HepG2 (cell line): ENCODE measurements at regions not wholly inside any gene's neighbourhood (a gene's known extent, or its start where the extent isn't known, plus 50 kb on each side); places are given as distances from the start of the nearest gene placed in this dataset.

ENCODE experiments used
- AGO1 ChIP-seq: fragments of 200-400 bp; formaldehyde crosslinking; IDR thresholded peaks from 2 replicates; pipeline ENCODE4 v1.6.1; 2017; ENCODE audit warnings: mild to moderate bottlenecking, low read depth, low read length, moderate library complexity; ENCODE audit not compliant: poor library complexity, severe bottlenecking
- ARNTL ChIP-seq: sonication (generic); formaldehyde crosslinking; IDR thresholded peaks from 2 replicates; pipeline ENCODE4 v1.4.0; 2020; ENCODE audit warnings: mild to moderate bottlenecking, missing genetic modification reagents
- BRF2 ChIP-seq: sonication (generic); formaldehyde crosslinking; IDR thresholded peaks from 2 replicates; pipeline ENCODE4 v1.8.1; 2022; ENCODE audit warnings: mild to moderate bottlenecking, missing genetic modification reagents
- MED13 ChIP-seq: sonication (generic); formaldehyde crosslinking; IDR thresholded peaks from 2 replicates; pipeline ENCODE4 v1.5.0; 2020; ENCODE audit warnings: missing genetic modification reagents
- MYNN ChIP-seq: sonication (generic); formaldehyde crosslinking; IDR thresholded peaks from 2 replicates; pipeline ENCODE4 v1.4.0; 2020; ENCODE audit warnings: mild to moderate bottlenecking, low read depth, missing genetic modification reagents
- NRL ChIP-seq: sonication (generic); formaldehyde crosslinking; IDR thresholded peaks from 2 replicates; pipeline ENCODE4 v1.5.0; 2020; ENCODE audit warnings: missing genetic modification reagents, mild to moderate bottlenecking, moderate library complexity, borderline replicate concordance
- POLR2G ChIP-seq: fragments of 200-400 bp; formaldehyde crosslinking; IDR thresholded peaks from 2 replicates; pipeline ENCODE4 v1.6.1; 2018; ENCODE audit warnings: mild to moderate bottlenecking, low read depth, low read length, moderate library complexity
- RELA ChIP-seq: sonication (generic); formaldehyde crosslinking; IDR thresholded peaks from 2 replicates; pipeline ENCODE4 v1.4.0; 2020; ENCODE audit warnings: missing genetic modification reagents
- SOX13 ChIP-seq, 3 experiments: fragments of 450-650 bp in 1 of 3; sonication (generic) in 1 of 3; formaldehyde crosslinking in 1 of 3; IDR thresholded peaks in 2 of 3; conservative IDR thresholded peaks in 1 of 3; 2 replicates each; pipeline versions ENCODE4 v1.5.0 to v1.6.1; 2016 to 2020; ENCODE audit warnings: antibody characterized with exemption in 1 of 3, mild to moderate bottlenecking in 1 of 3, missing compliant biosample characterization in 1 of 3, missing genetic modification reagents in 1 of 3, moderate library complexity in 1 of 3
- ZFYVE20 ChIP-seq: sonication (generic); formaldehyde crosslinking; IDR thresholded peaks from 2 replicates; pipeline ENCODE4 v1.8.0; 2023; ENCODE audit warnings: low read depth, mild to moderate bottlenecking, moderate library complexity, missing genetic modification reagents, borderline replicate concordance
- ZNF460 ChIP-seq: sonication (generic); formaldehyde crosslinking; IDR thresholded peaks from 2 replicates; pipeline ENCODE4 v1.5.1; 2020; ENCODE audit warnings: missing genetic modification reagents, mild to moderate bottlenecking, borderline replicate concordance
- ZNF570 ChIP-seq: sonication (generic); formaldehyde crosslinking; IDR thresholded peaks from 2 replicates; pipeline ENCODE4 v1.4.0; 2020; ENCODE audit warnings: mild to moderate bottlenecking, missing genetic modification reagents, borderline replicate concordance
- TF ChIP-seq, protein P1 (sequence below): sonication (generic); formaldehyde crosslinking; IDR thresholded peaks from 2 replicates; pipeline ENCODE4 v1.4.0; 2020; ENCODE audit warnings: missing genetic modification reagents
- TF ChIP-seq, protein P2 (sequence below): sonication (generic); formaldehyde crosslinking; conservative IDR thresholded peaks from 2 replicates; pipeline ENCODE4 v1.4.0; 2020; ENCODE audit warnings: missing genetic modification reagents
- TF ChIP-seq, protein P3 (sequence below): sonication (generic); formaldehyde crosslinking; IDR thresholded peaks from 2 replicates; pipeline ENCODE4 v1.5.0; 2020; ENCODE audit warnings: mild to moderate bottlenecking, missing genetic modification reagents, borderline replicate concordance

DNA sequence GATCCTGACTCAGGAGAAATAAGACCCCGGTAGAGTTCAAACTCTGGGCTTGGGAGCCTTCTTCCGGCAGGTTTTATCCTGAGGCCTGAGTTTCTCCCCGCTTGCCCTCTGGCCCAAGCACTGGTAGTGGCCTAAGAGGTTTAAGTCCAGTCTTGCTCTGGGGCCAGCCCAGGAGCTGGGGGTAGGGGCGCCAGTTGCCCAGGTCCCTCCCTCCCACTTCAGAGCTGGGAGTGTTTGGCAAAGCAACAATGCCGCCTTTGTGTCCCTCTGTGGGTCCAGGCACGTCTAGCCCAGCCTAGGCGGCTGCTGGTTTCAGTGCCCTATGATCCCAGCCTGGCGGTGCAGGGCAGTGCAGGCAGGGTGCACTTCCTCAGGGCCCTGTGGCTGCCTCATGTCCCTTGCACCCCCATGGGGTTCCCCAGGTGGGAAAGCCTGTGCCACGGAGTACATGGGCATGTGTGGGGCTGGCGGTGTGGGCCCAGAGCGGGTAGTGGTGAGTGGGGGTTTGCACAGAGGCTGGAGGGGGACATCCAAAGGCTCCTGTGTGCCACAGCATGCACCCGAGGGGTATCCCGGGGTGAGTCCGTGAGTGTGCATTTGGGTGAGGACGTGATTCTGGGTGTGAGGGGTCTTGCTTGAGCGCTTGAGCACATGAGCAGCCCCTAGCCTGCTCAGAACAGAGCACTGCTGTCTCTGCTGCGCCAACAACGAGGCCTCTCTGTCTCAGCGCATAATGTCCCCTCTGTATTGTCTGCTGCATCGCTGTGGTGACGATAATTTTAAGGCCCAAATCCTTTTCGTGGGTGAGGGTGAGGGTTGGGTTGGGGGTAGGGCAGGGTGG, 61.7 kb upstream of the PSD2 start (continued):
- TF ChIP-seq, protein P1, sequence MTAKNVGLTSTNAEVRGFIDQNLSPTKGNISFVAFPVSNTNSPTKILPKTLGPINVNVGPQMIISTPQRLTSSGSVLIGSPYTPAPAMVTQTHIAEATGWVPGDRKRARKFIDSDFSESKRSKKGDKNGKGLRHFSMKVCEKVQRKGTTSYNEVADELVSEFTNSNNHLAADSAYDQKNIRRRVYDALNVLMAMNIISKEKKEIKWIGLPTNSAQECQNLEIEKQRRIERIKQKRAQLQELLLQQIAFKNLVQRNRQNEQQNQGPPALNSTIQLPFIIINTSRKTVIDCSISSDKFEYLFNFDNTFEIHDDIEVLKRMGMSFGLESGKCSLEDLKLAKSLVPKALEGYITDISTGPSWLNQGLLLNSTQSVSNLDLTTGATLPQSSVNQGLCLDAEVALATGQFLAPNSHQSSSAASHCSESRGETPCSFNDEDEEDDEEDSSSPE (CRISPR knock-in tag), result no peak
- TF ChIP-seq SOX13 (IDR thresholded peaks at IDR 0.05) (no peak), SOX13 (CRISPR knock-in tag; conservative IDR thresholded peaks at IDR 0.05 in 1 of 2, IDR thresholded peaks at IDR 0.05 in 1 of 2) (peak in 1 of 2 experiments; percentile 86; a peak in 2 of 4 replicates), RELA (CRISPR knock-in tag) (no peak), BRF2 (peak; percentile 90; the same call in 1 of the 2 replicates), NRL (CRISPR knock-in tag) (peak; percentile 8; the same call in 1 of the 2 replicates), ZNF460 (no peak; the same call in 1 of the 2 replicates), MYNN (no peak), ARNTL (peak; percentile 66; the same call in 1 of the 2 replicates), POLR2G (peak; percentile 94), MED13 (CRISPR knock-in tag) (peak; percentile 42; the same call in 1 of the 2 replicates), ZFYVE20 (no peak), AGO1 (no peak), ZNF570 (no peak)
- TF ChIP-seq, protein P2, sequence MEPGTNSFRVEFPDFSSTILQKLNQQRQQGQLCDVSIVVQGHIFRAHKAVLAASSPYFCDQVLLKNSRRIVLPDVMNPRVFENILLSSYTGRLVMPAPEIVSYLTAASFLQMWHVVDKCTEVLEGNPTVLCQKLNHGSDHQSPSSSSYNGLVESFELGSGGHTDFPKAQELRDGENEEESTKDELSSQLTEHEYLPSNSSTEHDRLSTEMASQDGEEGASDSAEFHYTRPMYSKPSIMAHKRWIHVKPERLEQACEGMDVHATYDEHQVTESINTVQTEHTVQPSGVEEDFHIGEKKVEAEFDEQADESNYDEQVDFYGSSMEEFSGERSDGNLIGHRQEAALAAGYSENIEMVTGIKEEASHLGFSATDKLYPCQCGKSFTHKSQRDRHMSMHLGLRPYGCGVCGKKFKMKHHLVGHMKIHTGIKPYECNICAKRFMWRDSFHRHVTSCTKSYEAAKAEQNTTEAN (CRISPR knock-in tag), result peak; percentile 63
- TF ChIP-seq, protein P3, sequence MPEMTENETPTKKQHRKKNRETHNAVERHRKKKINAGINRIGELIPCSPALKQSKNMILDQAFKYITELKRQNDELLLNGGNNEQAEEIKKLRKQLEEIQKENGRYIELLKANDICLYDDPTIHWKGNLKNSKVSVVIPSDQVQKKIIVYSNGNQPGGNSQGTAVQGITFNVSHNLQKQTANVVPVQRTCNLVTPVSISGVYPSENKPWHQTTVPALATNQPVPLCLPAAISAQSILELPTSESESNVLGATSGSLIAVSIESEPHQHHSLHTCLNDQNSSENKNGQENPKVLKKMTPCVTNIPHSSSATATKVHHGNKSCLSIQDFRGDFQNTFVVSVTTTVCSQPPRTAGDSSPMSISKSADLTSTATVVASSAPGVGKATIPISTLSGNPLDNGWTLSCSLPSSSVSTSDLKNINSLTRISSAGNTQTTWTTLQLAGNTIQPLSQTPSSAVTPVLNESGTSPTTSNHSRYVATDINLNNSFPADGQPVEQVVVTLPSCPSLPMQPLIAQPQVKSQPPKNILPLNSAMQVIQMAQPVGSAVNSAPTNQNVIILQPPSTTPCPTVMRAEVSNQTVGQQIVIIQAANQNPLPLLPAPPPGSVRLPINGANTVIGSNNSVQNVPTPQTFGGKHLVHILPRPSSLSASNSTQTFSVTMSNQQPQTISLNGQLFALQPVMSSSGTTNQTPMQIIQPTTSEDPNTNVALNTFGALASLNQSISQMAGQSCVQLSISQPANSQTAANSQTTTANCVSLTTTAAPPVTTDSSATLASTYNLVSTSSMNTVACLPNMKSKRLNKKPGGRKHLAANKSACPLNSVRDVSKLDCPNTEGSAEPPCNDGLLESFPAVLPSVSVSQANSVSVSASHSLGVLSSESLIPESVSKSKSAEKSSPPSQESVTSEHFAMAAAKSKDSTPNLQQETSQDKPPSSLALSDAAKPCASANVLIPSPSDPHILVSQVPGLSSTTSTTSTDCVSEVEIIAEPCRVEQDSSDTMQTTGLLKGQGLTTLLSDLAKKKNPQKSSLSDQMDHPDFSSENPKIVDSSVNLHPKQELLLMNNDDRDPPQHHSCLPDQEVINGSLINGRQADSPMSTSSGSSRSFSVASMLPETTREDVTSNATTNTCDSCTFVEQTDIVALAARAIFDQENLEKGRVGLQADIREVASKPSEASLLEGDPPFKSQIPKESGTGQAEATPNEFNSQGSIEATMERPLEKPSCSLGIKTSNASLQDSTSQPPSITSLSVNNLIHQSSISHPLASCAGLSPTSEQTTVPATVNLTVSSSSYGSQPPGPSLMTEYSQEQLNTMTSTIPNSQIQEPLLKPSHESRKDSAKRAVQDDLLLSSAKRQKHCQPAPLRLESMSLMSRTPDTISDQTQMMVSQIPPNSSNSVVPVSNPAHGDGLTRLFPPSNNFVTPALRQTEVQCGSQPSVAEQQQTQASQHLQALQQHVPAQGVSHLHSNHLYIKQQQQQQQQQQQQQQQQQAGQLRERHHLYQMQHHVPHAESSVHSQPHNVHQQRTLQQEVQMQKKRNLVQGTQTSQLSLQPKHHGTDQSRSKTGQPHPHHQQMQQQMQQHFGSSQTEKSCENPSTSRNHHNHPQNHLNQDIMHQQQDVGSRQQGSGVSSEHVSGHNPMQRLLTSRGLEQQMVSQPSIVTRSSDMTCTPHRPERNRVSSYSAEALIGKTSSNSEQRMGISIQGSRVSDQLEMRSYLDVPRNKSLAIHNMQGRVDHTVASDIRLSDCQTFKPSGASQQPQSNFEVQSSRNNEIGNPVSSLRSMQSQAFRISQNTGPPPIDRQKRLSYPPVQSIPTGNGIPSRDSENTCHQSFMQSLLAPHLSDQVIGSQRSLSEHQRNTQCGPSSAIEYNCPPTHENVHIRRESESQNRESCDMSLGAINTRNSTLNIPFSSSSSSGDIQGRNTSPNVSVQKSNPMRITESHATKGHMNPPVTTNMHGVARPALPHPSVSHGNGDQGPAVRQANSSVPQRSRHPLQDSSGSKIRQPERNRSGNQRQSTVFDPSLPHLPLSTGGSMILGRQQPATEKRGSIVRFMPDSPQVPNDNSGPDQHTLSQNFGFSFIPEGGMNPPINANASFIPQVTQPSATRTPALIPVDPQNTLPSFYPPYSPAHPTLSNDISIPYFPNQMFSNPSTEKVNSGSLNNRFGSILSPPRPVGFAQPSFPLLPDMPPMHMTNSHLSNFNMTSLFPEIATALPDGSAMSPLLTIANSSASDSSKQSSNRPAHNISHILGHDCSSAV (CRISPR knock-in tag), result no peak
